ENCODE measurements at regions not wholly inside any gene's neighbourhood (a gene's known extent, or its start where the extent isn't known, plus 50 kb on each side); places are given as distances from the start of the nearest gene placed in this dataset.

DNA sequence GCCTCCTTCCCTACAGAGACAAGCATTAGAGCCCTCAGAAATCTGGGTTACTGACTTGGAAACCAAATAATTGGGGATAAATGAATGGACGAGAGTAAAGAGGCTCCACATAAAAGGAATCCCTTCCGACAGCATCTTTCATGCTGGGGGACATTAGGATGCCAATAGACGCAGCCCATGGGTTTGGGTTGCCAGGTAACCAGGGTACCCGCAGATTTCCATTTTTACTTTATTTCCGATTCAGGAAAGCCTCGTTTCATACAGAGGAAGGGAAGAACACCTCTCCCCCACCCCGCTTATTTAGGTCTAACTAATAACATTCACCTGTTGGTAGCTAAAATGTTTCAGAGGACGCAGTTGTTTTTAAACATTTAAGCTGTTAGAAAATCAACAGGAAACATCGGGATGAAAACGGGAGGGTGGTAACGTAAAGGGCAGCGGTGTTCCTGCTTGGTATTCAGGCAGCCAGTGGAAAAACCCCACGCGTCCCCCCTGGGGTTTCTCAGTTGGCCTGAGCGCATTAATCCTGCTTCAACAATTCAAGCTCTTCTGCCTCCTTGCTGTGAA lies 179.5 kb downstream of the YTHDC2 start:
- no peaks in the 10 kb centered on the region for H3K36me3 ChIP-seq (ENCODE audit: insufficient read depth, low read length)
- H3K4me2 ChIP-seq (ENCODE audit: low read length): no peak overlapping the region
- no peak overlapping the region for H2AFZ ChIP-seq (ENCODE audit: low read length)
- TF ChIP-seq CTCF (IDR thresholded peaks at IDR 0.05; ENCODE audit: low read length) (no peak), EZH2 (IDR thresholded peaks at IDR 0.05; ENCODE audit: borderline replicate concordance, low read length) (no peak)
- H3K4me1 ChIP-seq (ENCODE audit: insufficient read depth, low read length, severe bottlenecking): no peaks in the 10 kb centered on the region
- no peak overlapping the region for H3K4me3 ChIP-seq (ENCODE audit: low read depth, low read length, poor library complexity, severe bottlenecking)
- H3K27me3 ChIP-seq (ENCODE audit: insufficient read depth, low read length): no peaks in the 10 kb centered on the region
- no peaks in the 10 kb centered on the region for H3K9me3 ChIP-seq (ENCODE audit: low read length)
- no peak overlapping the region for H3K27ac ChIP-seq (ENCODE audit: low read depth, low read length, poor library complexity, severe bottlenecking)
- no peak overlapping the region for H3K9ac ChIP-seq (ENCODE audit: low read length)
- no peaks in the 10 kb centered on the region for H3K79me2 ChIP-seq (ENCODE audit: insufficient read depth, low read length)
- H3K9me2 ChIP-seq (ENCODE audit: low read depth, low read length): no peaks in the 10 kb centered on the region
- H3F3A ChIP-seq (ENCODE audit: insufficient read depth, low read length): no peaks in the 10 kb centered on the region
- H4K20me1 ChIP-seq (ENCODE audit: insufficient read depth, low read length): no peaks in the 10 kb centered on the region

GRCh38 chr5:113693701-113694100 lies 180.2 kb downstream of the YTHDC2 start:
- H3K79me2 ChIP-seq (ENCODE audit: insufficient read depth, low read length): no peaks in the 10 kb centered on the region
- H3K9ac ChIP-seq (ENCODE audit: low read length): no peak overlapping the region
- H3K9me2 ChIP-seq (ENCODE audit: low read depth, low read length): no peaks in the 10 kb centered on the region
- H3K27me3 ChIP-seq (ENCODE audit: insufficient read depth, low read length): no peaks in the 10 kb centered on the region
- H3K4me2 ChIP-seq (ENCODE audit: low read length): no peak overlapping the region
- H3K4me1 ChIP-seq (ENCODE audit: insufficient read depth, low read length, severe bottlenecking): no peaks in the 10 kb centered on the region
- no peaks in the 10 kb centered on the region for H3F3A ChIP-seq (ENCODE audit: insufficient read depth, low read length)
- no peak overlapping the region for H2AFZ ChIP-seq (ENCODE audit: low read length)
- H3K36me3 ChIP-seq (ENCODE audit: insufficient read depth, low read length): no peaks in the 10 kb centered on the region
- H3K4me3 ChIP-seq (ENCODE audit: low read depth, low read length, poor library complexity, severe bottlenecking): no peak overlapping the region
- no peaks in the 10 kb centered on the region for H3K9me3 ChIP-seq (ENCODE audit: low read length)
- H3K27ac ChIP-seq (ENCODE audit: low read depth, low read length, poor library complexity, severe bottlenecking): no peak overlapping the region
- H4K20me1 ChIP-seq (ENCODE audit: insufficient read depth, low read length): no peaks in the 10 kb centered on the region
- no peak for TF ChIP-seq CTCF (IDR thresholded peaks at IDR 0.05; ENCODE audit: low read length)
- no peak for TF ChIP-seq EZH2 (IDR thresholded peaks at IDR 0.05; ENCODE audit: borderline replicate concordance, low read length)

- no peak overlapping the region for H3K4me3 ChIP-seq (ENCODE audit: low read depth, low read length, poor library complexity, severe bottlenecking)
- no peaks in the 10 kb centered on the region for H4K20me1 ChIP-seq (ENCODE audit: insufficient read depth, low read length)
- no peak overlapping the region for H2AFZ ChIP-seq (ENCODE audit: low read length)
- H3K79me2 ChIP-seq (ENCODE audit: insufficient read depth, low read length): no peaks in the 10 kb centered on the region
- H3K4me1 ChIP-seq (ENCODE audit: insufficient read depth, low read length, severe bottlenecking): no peaks in the 10 kb centered on the region
- no peak overlapping the region for H3K9ac ChIP-seq (ENCODE audit: low read length)
- H3K36me3 ChIP-seq (ENCODE audit: insufficient read depth, low read length): no peaks in the 10 kb centered on the region
- H3K9me3 ChIP-seq (ENCODE audit: low read length): no peaks in the 10 kb centered on the region
- H3K27me3 ChIP-seq (ENCODE audit: insufficient read depth, low read length): no peaks in the 10 kb centered on the region
- H3K27ac ChIP-seq (ENCODE audit: low read depth, low read length, poor library complexity, severe bottlenecking): no peak overlapping the region
- no peaks in the 10 kb centered on the region for H3F3A ChIP-seq (ENCODE audit: insufficient read depth, low read length)
- no peak overlapping the region for H3K4me2 ChIP-seq (ENCODE audit: low read length)
- no peak for TF ChIP-seq CTCF (IDR thresholded peaks at IDR 0.05; ENCODE audit: low read length)
- no peak for TF ChIP-seq EZH2 (IDR thresholded peaks at IDR 0.05; ENCODE audit: borderline replicate concordance, low read length)
- no peaks in the 10 kb centered on the region for H3K9me2 ChIP-seq (ENCODE audit: low read depth, low read length)
Measured at GRCh38 chr5:113694576-113694975, 181.1 kb downstream of the YTHDC2 start.
